Trophoblast cell (in vitro differentiated cells and primary cell): ENCODE measurements at regions not wholly inside any gene's neighbourhood (a gene's known extent, or its start where the extent isn't known, plus 50 kb on each side); places are given as distances from the start of the nearest gene placed in this dataset.

Experiments used
- DNase-seq, 2 donors: peaks; one replicate each; pipeline ENCODE4 v3.0.0-alpha.2; 2016
- H2AFZ ChIP-seq: 2 replicates; pipeline ENCODE4 v1.6.1; 2013; ENCODE audit warnings: low read length, moderate library complexity, mild to moderate bottlenecking; ENCODE audit not compliant: insufficient read depth, poor library complexity
- H2AK5ac ChIP-seq: 2 replicates; pipeline ENCODE4 v1.6.1; 2013; ENCODE audit warnings: mild to moderate bottlenecking, low read length
- H2BK120ac ChIP-seq: 2 replicates; pipeline ENCODE4 v1.6.1; 2013; ENCODE audit warnings: low read length, mild to moderate bottlenecking, moderate library complexity; ENCODE audit not compliant: insufficient read depth, poor library complexity
- H2BK12ac ChIP-seq: 2 replicates; pipeline ENCODE4 v1.6.1; 2013; ENCODE audit warnings: mild to moderate bottlenecking, low read length, moderate library complexity
- H2BK5ac ChIP-seq: 2 replicates; pipeline ENCODE4 v1.6.1; 2013; ENCODE audit warnings: low read length, low read depth, moderate library complexity, mild to moderate bottlenecking; ENCODE audit not compliant: poor library complexity
- H3K14ac ChIP-seq: 2 replicates; pipeline ENCODE4 v1.6.1; 2013; ENCODE audit warnings: mild to moderate bottlenecking, low read length
- H3K18ac ChIP-seq: 2 replicates; pipeline ENCODE4 v1.6.1; 2013; ENCODE audit warnings: mild to moderate bottlenecking, low read length
- H3K23ac ChIP-seq: 2 replicates; pipeline ENCODE4 v1.6.1; 2013; ENCODE audit warnings: low read length
- H3K27ac ChIP-seq: 2 replicates; pipeline ENCODE4 v1.5.1; 2013; ENCODE audit warnings: low read depth, mild to moderate bottlenecking, inconsistent platforms, low read length, moderate library complexity
- H3K27me3 ChIP-seq: 2 replicates; pipeline ENCODE4 v1.6.1; 2013; ENCODE audit warnings: inconsistent platforms, mild to moderate bottlenecking, low read length, moderate library complexity; ENCODE audit not compliant: insufficient read depth
- H3K36me3 ChIP-seq, 2 experiments: 1 replicate in 1 of 2; 2 replicates in 1 of 2; pipeline ENCODE4 v1.6.1; 2013; ENCODE audit warnings: low read length in 2 of 2, mild to moderate bottlenecking in 2 of 2, moderate library complexity in 1 of 2; ENCODE audit not compliant: insufficient read depth in 2 of 2, control insufficient read depth in 1 of 2
- H3K4ac ChIP-seq: 2 replicates; pipeline ENCODE4 v1.6.1; 2013; ENCODE audit warnings: low read depth, mild to moderate bottlenecking, low read length, moderate library complexity
- H3K4me1 ChIP-seq, 2 experiments: 1 replicate in 1 of 2; 2 replicates in 1 of 2; pipeline ENCODE4 v1.6.1; 2013; ENCODE audit warnings: low read length in 2 of 2, mild to moderate bottlenecking in 2 of 2, moderate library complexity in 1 of 2; ENCODE audit not compliant: insufficient read depth in 2 of 2, control insufficient read depth in 1 of 2
- H3K4me2 ChIP-seq: 2 replicates; pipeline ENCODE4 v1.6.1; 2013; ENCODE audit warnings: inconsistent platforms, mild to moderate bottlenecking, low read length, moderate library complexity
- H3K4me3 ChIP-seq: 2 replicates; pipeline ENCODE4 v1.5.1; 2013; ENCODE audit warnings: mild to moderate bottlenecking, low read depth, low read length, inconsistent platforms
- H3K79me1 ChIP-seq: one replicate; pipeline ENCODE4 v1.6.1; 2013; ENCODE audit warnings: low read length
- H3K79me2 ChIP-seq: 2 replicates; pipeline ENCODE4 v1.6.1; 2013; ENCODE audit warnings: low read length, mild to moderate bottlenecking; ENCODE audit not compliant: control insufficient read depth, insufficient read depth, poor library complexity
- H3K9ac ChIP-seq: 2 replicates; pipeline ENCODE4 v1.6.1; 2013; ENCODE audit warnings: mild to moderate bottlenecking, low read length
- H3K9me3 ChIP-seq: 2 replicates; pipeline ENCODE4 v1.6.1; 2013; ENCODE audit warnings: low read depth, mild to moderate bottlenecking, control low read depth, inconsistent platforms, low read length; ENCODE audit not compliant: insufficient read depth
- H4K12ac ChIP-seq: 2 replicates; pipeline ENCODE4 v1.6.1; 2013; ENCODE audit warnings: low read depth, mild to moderate bottlenecking, low read length, moderate library complexity
- H4K8ac ChIP-seq: 2 replicates; pipeline ENCODE4 v1.6.1; 2013; ENCODE audit warnings: low read depth, mild to moderate bottlenecking, low read length, moderate library complexity
- H4K91ac ChIP-seq: one replicate; pipeline ENCODE4 v1.6.1; 2013; ENCODE audit warnings: low read depth, mild to moderate bottlenecking, low read length, moderate library complexity
- WGBS: extraction: QIAGEN DNeasy Blood & Tissue Kit; methylation state at CpG from one replicate; pipeline ENCODE4 v1.1.7; 2013; ENCODE audit warnings: missing lambda C conversion rate; ENCODE audit not compliant: insufficient read length, insufficient coverage; ENCODE audit errors: extremely low coverage; 5-methylcytosine and 5-hydroxymethylcytosine counted together

GRCh38 chr7:15929411-15929810 is 242.9 kb upstream of the MEOX2 start:
- Histone ChIP-seq H3K4me1 (no peaks in the 10 kb centered on the region), H2AFZ (no peak overlapping the region), H3K23ac (no peak overlapping the region), H3K9me3 (no peaks in the 10 kb centered on the region), H4K8ac (no peak overlapping the region), H3K14ac (no peak overlapping the region), H3K79me1 (no peaks in the 10 kb centered on the region), H3K27me3 (no peaks in the 10 kb centered on the region), H3K4me3 (no peak overlapping the region), H2AK5ac (no peak overlapping the region), H3K27ac (no peak overlapping the region), H3K9ac (no peak overlapping the region), H3K18ac (no peak overlapping the region), H3K79me2 (no peaks in the 10 kb centered on the region), H3K36me3 (no peaks in the 10 kb centered on the region), H3K4ac (no peak overlapping the region), H2BK120ac (no peak overlapping the region), H2BK12ac (no peak overlapping the region), H3K4me2 (no peak overlapping the region), H2BK5ac (no peak overlapping the region), H4K12ac (no peak overlapping the region), H4K91ac (no peak overlapping the region)
- no CpG with 5 or more reads among the region's 1 CpG for WGBS
- DNase-seq = no peak

DNA sequence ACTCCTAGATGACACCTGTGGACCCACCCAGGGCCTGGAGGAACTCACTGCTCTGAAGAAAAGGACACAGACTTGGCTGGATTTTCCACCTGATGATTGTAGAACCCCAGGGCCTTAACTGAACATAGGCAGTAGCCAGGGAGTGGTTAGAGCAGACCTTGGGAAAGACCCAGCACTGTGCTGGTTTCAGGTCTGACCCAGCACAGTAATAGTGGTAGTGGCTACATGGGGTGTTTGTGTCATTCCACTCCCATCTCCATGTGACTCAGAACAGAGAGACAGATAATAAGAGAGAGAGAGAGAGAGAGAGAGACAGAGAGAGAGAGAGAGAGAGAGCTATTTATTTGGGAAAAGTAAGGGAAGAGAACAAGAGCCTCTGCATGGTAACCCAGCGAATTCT is 239.1 kb upstream of the MEOX2 start:
- WGBS = no CpG with 5 or more reads among the region's 1 CpG

DNA sequence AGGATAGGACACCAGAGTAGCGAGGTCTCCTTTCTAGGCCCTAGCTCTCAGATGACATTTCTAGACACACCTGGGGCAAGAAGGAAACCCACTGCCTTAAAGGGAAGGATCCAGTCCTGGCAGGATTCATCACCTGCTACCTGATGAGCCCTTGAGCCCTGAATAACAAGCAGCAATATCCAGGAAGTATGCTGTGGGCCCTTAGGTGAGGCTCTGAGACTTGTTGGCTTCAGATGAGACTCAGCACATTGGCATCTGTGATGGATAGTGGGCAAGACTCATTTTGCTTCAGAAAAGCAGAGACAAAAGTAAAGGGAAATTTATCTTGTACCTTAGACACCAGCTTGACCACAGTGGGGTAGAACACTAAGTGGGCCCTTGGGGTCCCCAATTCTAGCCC is 238.4 kb upstream of the MEOX2 start:
- H2AFZ ChIP-seq = no peak overlapping the region
- no peak overlapping the region for H3K18ac ChIP-seq
- no peak overlapping the region for H3K4me3 ChIP-seq
- H2AK5ac ChIP-seq = no peak overlapping the region
- no peaks in the 10 kb centered on the region for H3K79me2 ChIP-seq
- H3K14ac ChIP-seq = no peak overlapping the region
- H3K4ac ChIP-seq = no peak overlapping the region
- no peak overlapping the region for H3K23ac ChIP-seq
- H2BK12ac ChIP-seq = no peak overlapping the region
- H2BK5ac ChIP-seq = no peak overlapping the region
- no peak overlapping the region for H3K4me2 ChIP-seq
- H2BK120ac ChIP-seq = no peak overlapping the region
- no CpG with 5 or more reads among the region's 1 CpG for WGBS
- no peaks in the 10 kb centered on the region for H3K36me3 ChIP-seq
- H4K91ac ChIP-seq = no peak overlapping the region
- peak in 1 of 2 donors; percentile 3 for DNase-seq
- H3K4me1 ChIP-seq = no peaks in the 10 kb centered on the region
- H3K79me1 ChIP-seq = no peaks in the 10 kb centered on the region
- no peak overlapping the region for H3K9ac ChIP-seq
- no peaks in the 10 kb centered on the region for H3K9me3 ChIP-seq
- H4K12ac ChIP-seq = no peak overlapping the region
- H4K8ac ChIP-seq = no peak overlapping the region
- H3K27ac ChIP-seq = no peak overlapping the region
- no peaks in the 10 kb centered on the region for H3K27me3 ChIP-seq

More for the DNA sequence above, 239.1 kb upstream of the MEOX2 start:
- Histone ChIP-seq H3K27ac (no peak overlapping the region), H3K9me3 (no peaks in the 10 kb centered on the region), H3K79me2 (no peaks in the 10 kb centered on the region), H3K4ac (no peak overlapping the region), H3K79me1 (no peaks in the 10 kb centered on the region), H3K9ac (no peak overlapping the region), H3K4me3 (no peak overlapping the region), H2BK120ac (no peak overlapping the region), H4K91ac (no peak overlapping the region), H4K8ac (no peak overlapping the region), H3K23ac (no peak overlapping the region), H3K14ac (no peak overlapping the region), H4K12ac (no peak overlapping the region), H3K4me1 (no peaks in the 10 kb centered on the region), H3K36me3 (no peaks in the 10 kb centered on the region), H3K4me2 (no peak overlapping the region), H3K27me3 (no peaks in the 10 kb centered on the region), H3K18ac (no peak overlapping the region), H2AK5ac (no peak overlapping the region), H2AFZ (no peak overlapping the region), H2BK12ac (no peak overlapping the region), H2BK5ac (no peak overlapping the region)
- no peak for DNase-seq

DNA sequence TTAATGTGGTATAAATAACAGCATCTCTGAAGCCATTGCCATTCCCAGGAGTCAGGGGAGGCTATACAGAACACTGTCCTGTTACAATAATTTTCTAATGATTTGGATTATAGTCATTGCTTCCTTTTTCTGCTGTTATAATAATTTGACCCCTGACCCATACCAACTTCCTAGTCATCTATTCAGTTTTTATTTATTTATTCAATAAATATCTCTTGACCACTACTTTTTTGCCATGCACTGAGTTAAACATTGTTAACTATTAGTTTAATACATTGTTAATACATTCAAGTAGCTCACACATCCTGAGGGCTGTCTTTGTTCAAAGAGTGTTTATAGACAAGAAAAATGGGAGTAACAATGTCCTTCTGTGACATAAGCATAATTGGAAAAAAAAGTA is 235.5 kb upstream of the MEOX2 start:
- H3K79me1 ChIP-seq = no peaks in the 10 kb centered on the region
- H3K4me1 ChIP-seq = no peaks in the 10 kb centered on the region
- H3K14ac ChIP-seq = no peak overlapping the region
- no peak overlapping the region for H3K18ac ChIP-seq
- no peak overlapping the region for H4K91ac ChIP-seq
- H3K4me3 ChIP-seq = no peak overlapping the region
- no peak overlapping the region for H3K4ac ChIP-seq
- no peak overlapping the region for H2BK5ac ChIP-seq
- no peak overlapping the region for H3K23ac ChIP-seq
- H3K4me2 ChIP-seq = no peak overlapping the region
- H3K27me3 ChIP-seq = no peaks in the 10 kb centered on the region
- no peak overlapping the region for H2AK5ac ChIP-seq
- H2AFZ ChIP-seq = no peak overlapping the region
- no peak for DNase-seq
- H3K27ac ChIP-seq = no peak overlapping the region
- H3K79me2 ChIP-seq = no peaks in the 10 kb centered on the region
- H4K8ac ChIP-seq = no peak overlapping the region
- H3K36me3 ChIP-seq = no peaks in the 10 kb centered on the region
- no peak overlapping the region for H2BK12ac ChIP-seq
- H3K9me3 ChIP-seq = no peaks in the 10 kb centered on the region
- H2BK120ac ChIP-seq = no peak overlapping the region
- H4K12ac ChIP-seq = no peak overlapping the region
- H3K9ac ChIP-seq = no peak overlapping the region
